GM13977 (cell line): ENCODE measurements at regions not wholly inside any gene's neighbourhood (a gene's known extent, or its start where the extent isn't known, plus 50 kb on each side); places are given as distances from the start of the nearest gene placed in this dataset.

Source experiments
- DNase-seq: peaks from one replicate; pipeline ENCODE4 v3.0.0; 2012; ENCODE audit warnings: low spot score
- in situ Hi-C: fragments of 300-500 bp; cut with MboI; formaldehyde crosslinking; loops from one replicate; pipeline ENCODE4 v1.12.0; 2022; ENCODE audit warnings: low sequenced_read_pairs, low pct_unique_long_range_greater_than_20kb, mixed read lengths, inconsistent platforms; ENCODE audit not compliant: unreplicated experiment
- TF ChIP-seq, protein P1 (sequence below): IDR thresholded peaks from 2 replicates; pipeline ENCODE4 v1.5.1; 2012; ENCODE audit warnings: mild to moderate bottlenecking, control low read depth; ENCODE audit not compliant: insufficient read depth; ENCODE audit errors: extremely low read depth, missing control alignments

DNA sequence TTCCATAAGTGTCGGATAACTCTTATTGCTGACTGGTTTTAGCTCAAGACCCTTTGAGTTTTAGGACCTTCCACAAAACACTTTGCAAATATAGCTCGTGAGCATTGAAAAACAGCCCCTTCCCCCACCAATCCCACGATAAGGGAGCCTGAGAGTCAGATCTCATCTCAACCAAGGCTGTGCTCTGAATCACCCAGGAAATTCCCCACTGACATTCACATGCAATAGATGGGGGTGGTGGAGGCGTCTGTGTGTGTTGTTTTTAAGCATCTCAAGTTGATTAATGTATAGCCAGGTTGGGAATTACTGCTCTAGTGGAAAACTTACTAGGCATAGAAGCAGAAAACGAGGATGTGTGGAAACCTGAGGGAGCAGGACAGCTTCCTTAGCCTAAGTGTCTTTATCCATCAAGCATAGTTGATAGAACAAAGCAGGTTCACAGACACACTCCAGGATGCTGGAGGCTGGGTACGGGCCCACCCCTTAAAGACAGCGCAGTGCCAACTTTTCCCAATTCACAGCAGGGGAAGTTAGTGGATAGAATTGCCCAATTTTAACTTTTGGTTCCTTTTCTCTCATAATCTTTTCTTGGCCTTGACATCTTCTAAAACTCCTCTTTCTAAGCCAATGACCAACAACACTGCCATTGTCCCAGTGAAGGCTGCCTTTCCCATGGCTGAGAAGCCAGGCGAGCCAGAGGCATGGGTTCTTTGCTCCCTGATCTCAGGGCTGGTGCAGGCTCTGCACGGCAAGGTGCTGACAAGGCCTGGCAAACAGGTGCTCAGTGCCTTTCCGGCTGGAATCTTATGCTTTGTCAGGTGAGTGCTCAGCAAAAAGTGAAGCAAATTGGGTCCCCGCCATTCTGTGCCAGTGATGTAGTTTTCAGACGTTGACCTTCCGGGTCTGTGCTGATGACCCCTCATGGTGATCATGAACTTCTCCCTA lies 98.5 kb upstream of the INSIG1 start:
- in situ Hi-C loops = no loop called here
- TF ChIP-seq, protein P1, sequence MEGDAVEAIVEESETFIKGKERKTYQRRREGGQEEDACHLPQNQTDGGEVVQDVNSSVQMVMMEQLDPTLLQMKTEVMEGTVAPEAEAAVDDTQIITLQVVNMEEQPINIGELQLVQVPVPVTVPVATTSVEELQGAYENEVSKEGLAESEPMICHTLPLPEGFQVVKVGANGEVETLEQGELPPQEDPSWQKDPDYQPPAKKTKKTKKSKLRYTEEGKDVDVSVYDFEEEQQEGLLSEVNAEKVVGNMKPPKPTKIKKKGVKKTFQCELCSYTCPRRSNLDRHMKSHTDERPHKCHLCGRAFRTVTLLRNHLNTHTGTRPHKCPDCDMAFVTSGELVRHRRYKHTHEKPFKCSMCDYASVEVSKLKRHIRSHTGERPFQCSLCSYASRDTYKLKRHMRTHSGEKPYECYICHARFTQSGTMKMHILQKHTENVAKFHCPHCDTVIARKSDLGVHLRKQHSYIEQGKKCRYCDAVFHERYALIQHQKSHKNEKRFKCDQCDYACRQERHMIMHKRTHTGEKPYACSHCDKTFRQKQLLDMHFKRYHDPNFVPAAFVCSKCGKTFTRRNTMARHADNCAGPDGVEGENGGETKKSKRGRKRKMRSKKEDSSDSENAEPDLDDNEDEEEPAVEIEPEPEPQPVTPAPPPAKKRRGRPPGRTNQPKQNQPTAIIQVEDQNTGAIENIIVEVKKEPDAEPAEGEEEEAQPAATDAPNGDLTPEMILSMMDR = no peak
- DNase-seq = peak; percentile 68

DNA sequence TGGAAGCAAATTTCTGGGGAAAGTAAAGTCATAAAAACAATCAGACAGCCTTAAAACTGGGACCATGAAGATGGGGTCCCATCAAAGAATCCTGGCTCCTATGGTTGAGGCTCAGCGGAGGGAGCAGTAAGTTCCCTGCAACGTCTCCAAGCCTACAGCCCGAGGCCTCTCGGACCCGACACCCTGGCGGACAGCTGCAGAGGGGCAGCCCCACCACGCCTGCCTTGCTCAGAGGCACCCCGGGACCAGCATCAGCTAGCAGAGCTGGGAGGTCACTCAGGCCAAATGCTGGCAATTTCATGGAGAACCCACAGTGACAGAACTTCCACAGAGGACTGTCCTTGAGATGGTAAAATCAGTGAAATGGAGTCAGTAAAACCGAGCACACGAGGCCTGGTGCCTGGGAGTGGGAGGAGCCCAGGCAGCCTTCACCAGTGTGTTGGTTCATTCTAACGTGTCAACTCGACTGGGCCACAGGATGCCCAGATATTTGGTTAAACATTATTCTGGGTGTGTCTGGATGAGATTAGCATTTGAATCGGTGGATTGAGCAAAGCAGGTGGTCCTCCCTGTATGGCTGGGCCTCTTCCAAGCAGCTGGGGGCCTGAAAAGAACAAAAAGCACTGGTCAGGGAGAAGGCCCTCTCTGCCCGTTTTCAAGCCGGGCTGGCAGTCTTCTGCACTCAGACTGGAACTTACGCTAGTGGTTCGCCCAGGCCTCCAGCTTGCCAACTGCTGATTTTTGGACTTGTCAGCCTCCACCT lies 96.2 kb upstream of the INSIG1 start:
- in situ Hi-C loops = no loop called here
- TF ChIP-seq, protein P1 = no peak
- no peak for DNase-seq

DNA sequence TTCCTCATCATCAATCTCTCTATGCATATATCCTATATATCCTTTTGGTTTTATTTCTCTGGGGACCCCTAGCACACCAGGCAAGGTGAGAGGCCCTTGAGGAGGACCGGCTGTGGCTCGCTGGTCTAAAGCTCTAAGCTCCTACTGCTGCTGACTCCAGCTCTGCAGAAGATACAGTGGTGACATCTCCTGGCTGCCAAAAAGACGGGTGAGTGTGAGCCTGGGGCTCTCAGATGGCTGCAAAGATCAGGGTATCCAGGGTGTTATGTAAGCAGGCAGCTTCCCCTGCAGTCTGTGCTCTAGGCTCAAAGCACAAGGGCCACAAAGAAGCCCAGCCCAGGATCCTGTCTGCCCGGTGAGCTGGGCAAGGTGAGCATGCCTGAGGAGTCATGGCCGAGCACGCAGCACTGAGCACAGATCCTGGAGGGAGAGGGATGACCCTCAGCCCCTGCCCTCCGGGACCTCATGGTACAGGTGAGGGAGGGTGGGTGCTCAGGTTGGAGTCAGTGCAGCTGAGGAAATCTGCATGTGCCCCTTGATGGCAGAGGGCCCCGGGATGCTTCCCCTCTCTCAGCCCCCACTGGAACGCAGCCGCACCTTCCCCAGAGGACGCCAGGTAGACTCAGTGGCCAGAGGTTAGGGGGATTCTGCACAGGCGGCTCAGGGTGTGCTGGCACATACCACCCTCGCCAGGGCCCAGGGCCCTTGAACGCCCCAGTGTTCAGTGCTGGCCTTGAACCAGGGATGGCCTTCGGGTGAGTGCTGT lies 95.4 kb upstream of the INSIG1 start:
- in situ Hi-C loops = no loop called here
- TF ChIP-seq, protein P1 = no peak
- no peak for DNase-seq

DNA sequence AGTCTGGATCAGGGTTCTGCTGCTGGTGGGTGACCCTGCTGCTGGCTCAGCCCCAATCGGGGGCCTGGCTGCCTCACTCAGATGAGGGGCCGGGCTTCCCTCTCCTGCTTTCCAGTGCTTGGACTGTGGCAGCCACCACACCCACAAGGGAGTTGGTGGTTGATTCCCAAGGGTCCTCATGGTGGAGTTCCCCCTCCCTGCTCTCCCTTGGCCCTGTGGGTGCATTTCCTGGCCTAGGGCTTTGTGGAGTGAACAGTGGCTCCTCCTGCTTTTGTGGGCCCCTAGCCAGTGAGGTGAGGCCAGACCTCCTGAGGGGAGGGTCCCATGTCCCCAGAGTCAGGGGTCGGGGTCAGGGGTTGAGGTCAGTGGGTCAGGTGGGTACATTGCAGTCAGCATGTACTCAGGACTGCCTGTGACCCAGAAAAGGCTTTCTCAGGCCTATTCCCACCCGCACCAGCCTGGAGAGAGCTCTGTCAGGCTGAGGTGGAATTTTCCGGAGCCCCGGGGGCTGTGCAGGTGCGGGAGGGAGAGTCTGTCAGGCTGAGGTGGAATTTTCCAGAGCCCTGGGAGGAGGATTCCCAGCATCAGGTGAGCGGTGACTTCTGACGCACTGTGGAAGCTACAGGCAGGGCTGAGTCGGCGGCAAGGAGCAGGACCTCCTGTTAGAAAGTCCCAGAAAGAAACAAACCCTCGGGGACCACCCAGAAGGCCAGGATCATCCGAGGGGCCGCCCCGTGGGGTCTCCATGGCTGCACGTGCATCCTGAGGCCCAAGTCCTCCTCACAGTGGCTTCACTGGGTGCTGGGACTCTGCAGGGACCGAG lies 94.4 kb upstream of the INSIG1 start:
- in situ Hi-C loops = no loop called here
- TF ChIP-seq, protein P1 = no peak
- no peak for DNase-seq

DNA sequence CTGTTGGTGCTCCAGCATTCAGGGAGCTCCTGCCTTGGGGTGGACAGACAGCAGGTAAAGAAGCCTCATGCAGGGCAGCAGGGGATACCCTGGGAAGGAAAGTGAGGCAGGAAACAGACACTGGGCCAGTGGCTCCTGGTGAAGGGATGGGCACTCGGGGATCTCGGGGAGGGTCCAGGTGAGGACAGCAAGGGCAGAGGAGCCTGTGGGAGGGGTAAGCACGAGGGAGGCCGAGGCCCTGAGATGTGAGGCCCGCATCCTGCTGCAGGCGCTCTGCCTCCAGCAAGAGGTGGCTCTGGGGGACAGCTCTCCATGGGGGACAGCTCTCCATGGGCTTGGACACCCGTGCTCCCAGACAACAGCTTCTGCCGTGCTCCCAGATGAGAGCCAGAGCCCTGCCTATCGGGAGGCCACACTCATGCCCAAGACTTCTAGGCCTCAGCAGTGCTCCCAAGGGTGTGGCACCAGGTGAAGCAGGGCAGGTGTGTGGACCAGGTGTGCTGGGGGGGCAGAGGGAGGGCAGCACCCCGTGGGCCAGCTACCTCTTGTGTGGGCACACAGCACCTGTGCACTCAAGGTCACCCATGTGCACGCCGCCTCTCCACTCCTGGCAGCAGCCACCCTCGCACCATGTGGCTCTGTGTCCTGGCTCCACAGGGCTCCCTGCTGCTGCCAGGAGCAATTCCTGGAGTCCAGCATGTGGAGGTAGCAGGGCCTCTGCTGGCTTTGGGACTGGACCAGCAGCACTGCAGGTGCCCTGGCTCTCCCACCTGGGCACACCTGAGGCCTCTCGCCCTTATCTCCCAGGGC lies 93.6 kb upstream of the INSIG1 start:
- DNase-seq = no peak
- in situ Hi-C loops = no loop called here
- TF ChIP-seq, protein P1 = no peak
